ENCODE measurements at regions not wholly inside any gene's neighbourhood (a gene's known extent, or its start where the extent isn't known, plus 50 kb on each side); places are given as distances from the start of the nearest gene placed in this dataset.

GRCh38 chr7:17485368-17485767 lies 186.9 kb downstream of the AHR start:
- H3K4me3 ChIP-seq (ENCODE audit: low read length), result no peak overlapping the region
- no peak for TF ChIP-seq ZNF274 (IDR thresholded peaks at IDR 0.05; ENCODE audit: low read depth, low read length)

- TF ChIP-seq ZNF274 (IDR thresholded peaks at IDR 0.05; ENCODE audit: low read depth, low read length), result no peak
- no peak overlapping the region for H3K4me3 ChIP-seq (ENCODE audit: low read length)
Observed at GRCh38 chr7:17485904-17486303, 187.5 kb downstream of the AHR start.

GRCh38 chr7:17486835-17487234 lies 188.4 kb downstream of the AHR start:
- TF ChIP-seq ZNF274 (IDR thresholded peaks at IDR 0.05; ENCODE audit: low read depth, low read length), result no peak
- H3K4me3 ChIP-seq (ENCODE audit: low read length), result no peak overlapping the region

GRCh38 chr7:17487343-17487742 lies 188.9 kb downstream of the AHR start:
- H3K4me3 ChIP-seq (ENCODE audit: low read length), result no peak overlapping the region
- no peak for TF ChIP-seq ZNF274 (IDR thresholded peaks at IDR 0.05; ENCODE audit: low read depth, low read length)

- no peak overlapping the region for H3K4me3 ChIP-seq (ENCODE audit: low read length)
- no peak for TF ChIP-seq ZNF274 (IDR thresholded peaks at IDR 0.05; ENCODE audit: low read depth, low read length)
Observed at GRCh38 chr7:17488829-17489228, 190.4 kb downstream of the AHR start.

GRCh38 chr7:17489961-17490360 lies 191.5 kb downstream of the AHR start:
- no peak for TF ChIP-seq ZNF274 (IDR thresholded peaks at IDR 0.05; ENCODE audit: low read depth, low read length)
- H3K4me3 ChIP-seq (ENCODE audit: low read length), result no peak overlapping the region

GRCh38 chr7:17490825-17491224 lies 192.4 kb downstream of the AHR start:
- TF ChIP-seq ZNF274 (IDR thresholded peaks at IDR 0.05; ENCODE audit: low read depth, low read length), result no peak

GRCh38 chr7:17492437-17492836 lies 194.0 kb downstream of the AHR start:
- TF ChIP-seq ZNF274 (IDR thresholded peaks at IDR 0.05; ENCODE audit: low read depth, low read length), result no peak
- no peak overlapping the region for H3K4me3 ChIP-seq (ENCODE audit: low read length)

More at GRCh38 chr7:17490825-17491224, 192.4 kb downstream of the AHR start:
- no peak overlapping the region for H3K4me3 ChIP-seq (ENCODE audit: low read length)

GRCh38 chr7:17493446-17493845 lies 195.0 kb downstream of the AHR start:
- no peak for TF ChIP-seq ZNF274 (IDR thresholded peaks at IDR 0.05; ENCODE audit: low read depth, low read length)
- H3K4me3 ChIP-seq (ENCODE audit: low read length), result no peak overlapping the region

- no peak for TF ChIP-seq ZNF274 (IDR thresholded peaks at IDR 0.05; ENCODE audit: low read depth, low read length)
- H3K4me3 ChIP-seq (ENCODE audit: low read length), result no peak overlapping the region
Observed at GRCh38 chr7:17495655-17496394, 197.4 kb downstream of the AHR start.

GRCh38 chr7:17497136-17497535 lies 198.7 kb downstream of the AHR start:
- H3K4me3 ChIP-seq (ENCODE audit: low read length), result no peak overlapping the region
- no peak for TF ChIP-seq ZNF274 (IDR thresholded peaks at IDR 0.05; ENCODE audit: low read depth, low read length)

- H3K4me3 ChIP-seq (ENCODE audit: low read length), result no peak overlapping the region
- TF ChIP-seq ZNF274 (IDR thresholded peaks at IDR 0.05; ENCODE audit: low read depth, low read length), result no peak
Observed at GRCh38 chr7:17497549-17498167, 199.2 kb downstream of the AHR start.

GRCh38 chr7:17498230-17498629 lies 199.8 kb downstream of the AHR start:
- no peak overlapping the region for H3K4me3 ChIP-seq (ENCODE audit: low read length)
- TF ChIP-seq ZNF274 (IDR thresholded peaks at IDR 0.05; ENCODE audit: low read depth, low read length), result no peak

GRCh38 chr7:17500736-17501135 lies 202.3 kb downstream of the AHR start:
- no peak for TF ChIP-seq ZNF274 (IDR thresholded peaks at IDR 0.05; ENCODE audit: low read depth, low read length)
- no peak overlapping the region for H3K4me3 ChIP-seq (ENCODE audit: low read length)

GRCh38 chr7:17501441-17502212 lies 203.2 kb downstream of the AHR start:
- H3K4me3 ChIP-seq (ENCODE audit: low read length), result no peak overlapping the region
- TF ChIP-seq ZNF274 (IDR thresholded peaks at IDR 0.05; ENCODE audit: low read depth, low read length), result no peak

Measured in GM08714 (cell line).